ENCODE measurements at regions not wholly inside any gene's neighbourhood (a gene's known extent, or its start where the extent isn't known, plus 50 kb on each side); places are given as distances from the start of the nearest gene placed in this dataset.

GRCh38 chr2:121159291-121160071, 125.5 kb downstream of the TFCP2L1 start:
- Histone ChIP-seq H2AFZ (ENCODE audit: low read length) (no peak overlapping the region), H4K20me1 (ENCODE audit: insufficient read depth, low read length) (no peaks in the 10 kb centered on the region), H3K27me3 (ENCODE audit: insufficient read depth, low read length) (peaks cover 4% of the 10 kb centered on the region), H3K4me2 (ENCODE audit: insufficient read depth, low read length) (no peak overlapping the region), H3K27ac (ENCODE audit: low read depth, low read length) (no peak overlapping the region), H3K9me3 (ENCODE audit: low read depth, low read length) (peaks cover 4% of the 10 kb centered on the region), H3K36me3 (ENCODE audit: insufficient read depth, low read length) (no peaks in the 10 kb centered on the region), H3K4me1 (ENCODE audit: insufficient read depth, low read length) (no peaks in the 10 kb centered on the region), H3K4me3 (ENCODE audit: insufficient read depth, low read length) (no peak overlapping the region), H3K79me2 (ENCODE audit: insufficient read depth, low read length) (no peaks in the 10 kb centered on the region)
- DNase-seq (ENCODE audit: insufficient read length, low spot score, missing footprints) = no peak
- TF ChIP-seq CTCF (IDR thresholded peaks at IDR 0.05; ENCODE audit: extremely low read depth, low read depth, low read length) = no peak

- no peak overlapping the region for H3K4me3 ChIP-seq (ENCODE audit: insufficient read depth, low read length)
- H3K4me1 ChIP-seq (ENCODE audit: insufficient read depth, low read length) = no peaks in the 10 kb centered on the region
- no peak overlapping the region for H2AFZ ChIP-seq (ENCODE audit: low read length)
- H3K4me2 ChIP-seq (ENCODE audit: insufficient read depth, low read length) = no peak overlapping the region
- H3K79me2 ChIP-seq (ENCODE audit: insufficient read depth, low read length) = no peaks in the 10 kb centered on the region
- TF ChIP-seq CTCF (IDR thresholded peaks at IDR 0.05; ENCODE audit: extremely low read depth, low read depth, low read length) = no peak
- no peak overlapping the region for H3K27ac ChIP-seq (ENCODE audit: low read depth, low read length)
- DNase-seq (ENCODE audit: insufficient read length, low spot score, missing footprints) = no peak
- no peaks in the 10 kb centered on the region for H3K36me3 ChIP-seq (ENCODE audit: insufficient read depth, low read length)
- peaks cover 4% of the 10 kb centered on the region for H3K27me3 ChIP-seq (ENCODE audit: insufficient read depth, low read length)
- no peaks in the 10 kb centered on the region for H4K20me1 ChIP-seq (ENCODE audit: insufficient read depth, low read length)
- peaks cover 4% of the 10 kb centered on the region for H3K9me3 ChIP-seq (ENCODE audit: low read depth, low read length)
Observed at GRCh38 chr2:121160366-121160765, 124.6 kb downstream of the TFCP2L1 start.

- Histone ChIP-seq H3K9me3 (ENCODE audit: low read depth, low read length) (peaks cover 4% of the 10 kb centered on the region), H4K20me1 (ENCODE audit: insufficient read depth, low read length) (no peaks in the 10 kb centered on the region), H3K4me1 (ENCODE audit: insufficient read depth, low read length) (no peaks in the 10 kb centered on the region), H3K36me3 (ENCODE audit: insufficient read depth, low read length) (no peaks in the 10 kb centered on the region), H3K27ac (ENCODE audit: low read depth, low read length) (no peak overlapping the region), H2AFZ (ENCODE audit: low read length) (no peak overlapping the region), H3K79me2 (ENCODE audit: insufficient read depth, low read length) (no peaks in the 10 kb centered on the region), H3K4me2 (ENCODE audit: insufficient read depth, low read length) (no peak overlapping the region), H3K4me3 (ENCODE audit: insufficient read depth, low read length) (no peak overlapping the region), H3K27me3 (ENCODE audit: insufficient read depth, low read length) (peaks cover 4% of the 10 kb centered on the region)
- DNase-seq (ENCODE audit: insufficient read length, low spot score, missing footprints) = no peak
- TF ChIP-seq CTCF (IDR thresholded peaks at IDR 0.05; ENCODE audit: extremely low read depth, low read depth, low read length) = no peak
Observed at GRCh38 chr2:121161272-121161671, 123.7 kb downstream of the TFCP2L1 start.

- H3K4me3 ChIP-seq (ENCODE audit: insufficient read depth, low read length) = no peak overlapping the region
- TF ChIP-seq CTCF (IDR thresholded peaks at IDR 0.05; ENCODE audit: extremely low read depth, low read depth, low read length) = no peak
- no peak overlapping the region for H3K27ac ChIP-seq (ENCODE audit: low read depth, low read length)
- no peaks in the 10 kb centered on the region for H4K20me1 ChIP-seq (ENCODE audit: insufficient read depth, low read length)
- peaks cover 8% of the 10 kb centered on the region for H3K27me3 ChIP-seq (ENCODE audit: insufficient read depth, low read length)
- H2AFZ ChIP-seq (ENCODE audit: low read length) = no peak overlapping the region
- no peaks in the 10 kb centered on the region for H3K79me2 ChIP-seq (ENCODE audit: insufficient read depth, low read length)
- no peak overlapping the region for H3K4me2 ChIP-seq (ENCODE audit: insufficient read depth, low read length)
- H3K9me3 ChIP-seq (ENCODE audit: low read depth, low read length) = peaks cover under 1% of the 10 kb centered on the region
- H3K4me1 ChIP-seq (ENCODE audit: insufficient read depth, low read length) = no peaks in the 10 kb centered on the region
- DNase-seq (ENCODE audit: insufficient read length, low spot score, missing footprints) = no peak
- H3K36me3 ChIP-seq (ENCODE audit: insufficient read depth, low read length) = no peaks in the 10 kb centered on the region
Observed at GRCh38 chr2:121162893-121163292, 122.1 kb downstream of the TFCP2L1 start.

Measured in osteoblast (primary cell).